ENCODE measurements at regions not wholly inside any gene's neighbourhood (a gene's known extent, or its start where the extent isn't known, plus 50 kb on each side); places are given as distances from the start of the nearest gene placed in this dataset.

- no peak for TF ChIP-seq POLR2AphosphoS5 (IDR thresholded peaks at IDR 0.05; ENCODE audit: low read depth, low read length)
- TF ChIP-seq FOXP2 (optimal IDR thresholded peaks at IDR 0.05; ENCODE audit: borderline replicate concordance, extremely low read depth, extremely low read length, insufficient read depth) = no peak
- TF ChIP-seq SIN3A (IDR thresholded peaks at IDR 0.05; ENCODE audit: borderline replicate concordance, insufficient read depth, low read length) = no peak
- no peak for TF ChIP-seq TAF1 (IDR thresholded peaks at IDR 0.05; ENCODE audit: borderline replicate concordance, insufficient read depth, low read length)
- no peak for TF ChIP-seq REST (IDR thresholded peaks at IDR 0.05; ENCODE audit: insufficient read depth in 1 of 2, low read depth in 2 of 2, low read length in 2 of 2)
Measured at GRCh38 chr7:45257284-45257683, 99.7 kb downstream of the RAMP3 start.

GRCh38 chr7:45258533-45259226, 101.1 kb downstream of the RAMP3 start:
- TF ChIP-seq TAF1 (IDR thresholded peaks at IDR 0.05; ENCODE audit: borderline replicate concordance, insufficient read depth, low read length) = no peak
- TF ChIP-seq SIN3A (IDR thresholded peaks at IDR 0.05; ENCODE audit: borderline replicate concordance, insufficient read depth, low read length) = no peak
- no peak for TF ChIP-seq POLR2AphosphoS5 (IDR thresholded peaks at IDR 0.05; ENCODE audit: low read depth, low read length)
- no peak for TF ChIP-seq REST (IDR thresholded peaks at IDR 0.05; ENCODE audit: insufficient read depth in 1 of 2, low read depth in 2 of 2, low read length in 2 of 2)
- TF ChIP-seq FOXP2 (optimal IDR thresholded peaks at IDR 0.05; ENCODE audit: borderline replicate concordance, extremely low read depth, extremely low read length, insufficient read depth) = no peak

DNA sequence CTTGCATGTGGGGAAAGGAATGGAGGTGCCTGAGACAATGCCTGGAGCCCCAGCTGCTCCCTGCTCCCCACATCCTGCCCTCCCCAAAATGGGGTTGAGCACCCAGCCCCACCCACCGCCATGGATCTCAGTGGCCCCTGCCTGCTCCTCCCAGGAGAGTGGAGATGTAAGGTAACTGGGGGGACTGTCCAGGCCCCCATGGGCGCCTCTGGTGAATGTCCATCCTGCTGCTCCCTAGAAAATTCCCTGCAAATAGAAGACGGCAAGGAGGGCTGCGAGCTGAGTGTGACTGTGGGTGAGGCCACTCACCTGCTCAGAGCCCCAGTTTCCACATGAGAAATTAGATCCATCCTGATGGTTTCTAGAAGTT, 101.6 kb downstream of the RAMP3 start:
- no peak for TF ChIP-seq SIN3A (IDR thresholded peaks at IDR 0.05; ENCODE audit: borderline replicate concordance, insufficient read depth, low read length)

DNA sequence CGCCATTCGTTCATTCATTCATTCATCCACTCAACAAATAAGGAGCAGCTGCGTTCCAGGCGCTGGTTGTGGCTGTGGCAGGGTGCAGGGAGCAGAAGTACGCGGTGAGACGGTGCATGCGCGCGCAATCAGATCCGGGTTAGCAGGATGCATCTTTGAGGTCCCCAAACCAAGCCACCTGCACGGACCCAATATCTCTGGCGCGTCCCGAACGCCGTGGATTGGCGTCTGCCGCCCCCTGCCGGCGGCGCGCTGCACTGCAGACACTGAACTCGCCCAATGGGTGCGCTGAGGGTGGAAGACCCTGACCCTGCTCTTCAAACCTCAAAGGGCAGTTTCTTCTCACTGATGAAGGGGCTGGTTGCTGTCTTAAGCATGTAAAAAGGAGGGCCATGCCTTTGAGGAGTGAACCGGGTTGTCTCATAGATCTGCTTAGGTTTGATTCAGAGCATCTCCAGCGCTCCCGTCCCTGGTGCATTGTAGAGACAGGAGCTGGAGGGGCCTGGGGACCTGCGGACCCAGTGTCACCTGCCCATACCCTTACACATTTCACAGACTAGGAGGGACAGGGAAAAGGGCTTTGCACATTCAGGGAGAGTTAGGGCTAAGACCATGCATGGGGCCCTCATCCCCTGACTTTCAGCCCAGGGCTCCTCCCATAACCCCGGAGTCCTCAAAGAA, 102.5 kb downstream of the RAMP3 start:
- TF ChIP-seq FOXP2 (optimal IDR thresholded peaks at IDR 0.05; ENCODE audit: borderline replicate concordance, extremely low read depth, extremely low read length, insufficient read depth) (peak; percentile 41), TAF1 (IDR thresholded peaks at IDR 0.05; ENCODE audit: borderline replicate concordance, insufficient read depth, low read length) (no peak)

GRCh38 chr7:45267262-45267661, 109.7 kb downstream of the RAMP3 start:
- TF ChIP-seq REST (IDR thresholded peaks at IDR 0.05; ENCODE audit: insufficient read depth in 1 of 2, low read depth in 2 of 2, low read length in 2 of 2) (peak; percentile 85 to 96), TAF1 (IDR thresholded peaks at IDR 0.05; ENCODE audit: borderline replicate concordance, insufficient read depth, low read length) (no peak)

DNA sequence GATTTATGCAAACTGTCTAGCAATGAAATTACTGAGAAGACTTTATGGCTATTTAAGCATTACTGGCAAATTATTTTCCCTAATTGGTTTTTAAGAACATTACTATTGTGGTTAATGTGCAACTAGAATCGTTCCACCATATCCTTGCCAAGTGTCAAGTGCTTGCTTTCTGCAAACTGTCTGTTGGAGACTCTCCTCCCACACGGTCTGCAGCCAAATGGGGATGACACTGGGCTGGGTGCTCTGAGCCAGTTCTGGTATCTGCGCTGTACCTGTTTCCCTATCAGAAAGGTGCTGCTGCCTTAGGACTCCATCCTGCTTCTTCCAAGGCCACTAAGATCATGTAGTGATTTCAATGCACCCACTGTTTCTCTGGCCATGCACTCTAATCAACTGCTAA, 110.4 kb downstream of the RAMP3 start:
- no peak for TF ChIP-seq POLR2AphosphoS5 (IDR thresholded peaks at IDR 0.05; ENCODE audit: low read depth, low read length)
- no peak for TF ChIP-seq SIN3A (IDR thresholded peaks at IDR 0.05; ENCODE audit: borderline replicate concordance, insufficient read depth, low read length)
- TF ChIP-seq TAF1 (IDR thresholded peaks at IDR 0.05; ENCODE audit: borderline replicate concordance, insufficient read depth, low read length) = no peak
- TF ChIP-seq REST (IDR thresholded peaks at IDR 0.05; ENCODE audit: insufficient read depth in 1 of 2, low read depth in 2 of 2, low read length in 2 of 2) = no peak
- no peak for TF ChIP-seq FOXP2 (optimal IDR thresholded peaks at IDR 0.05; ENCODE audit: borderline replicate concordance, extremely low read depth, extremely low read length, insufficient read depth)
